ENCODE measurements at regions not wholly inside any gene's neighbourhood (a gene's known extent, or its start where the extent isn't known, plus 50 kb on each side); places are given as distances from the start of the nearest gene placed in this dataset.

- intact Hi-C loops (cut with DNase I; ENCODE audit: low total_unique reads), result no loop called here
- Histone ChIP-seq H3K4me1 (no peaks in the 10 kb centered on the region), H3K36me3 (no peaks in the 10 kb centered on the region), H3K27ac (no peak overlapping the region), H3K4me3 (no peak overlapping the region), H3K27me3 (no peaks in the 10 kb centered on the region), H3K9me3 (no peaks in the 10 kb centered on the region)
- TF ChIP-seq POLR2A (IDR thresholded peaks at IDR 0.05), result no peak
- no peak for TF ChIP-seq CTCF (IDR thresholded peaks at IDR 0.05)
- no peak for TF ChIP-seq EP300 (IDR thresholded peaks at IDR 0.05)
- no peak for TF ChIP-seq POLR2AphosphoS5 (IDR thresholded peaks at IDR 0.05)
- 78 to 94% (median 89%) methylated on average over 2 of the region's 2 CpGs for WGBS, 5 donors
- DNase-seq, result no peak
These were observed 260.3 kb upstream of the CDH10 start for GRCh38 chr5:24904981-24905517.

- Histone ChIP-seq H3K36me3 (no peaks in the 10 kb centered on the region), H3K4me3 (no peak overlapping the region), H3K27ac (no peak overlapping the region), H3K27me3 (no peaks in the 10 kb centered on the region), H3K4me1 (no peaks in the 10 kb centered on the region), H3K9me3 (no peaks in the 10 kb centered on the region)
- intact Hi-C loops (cut with DNase I; ENCODE audit: low total_unique reads), result no loop called here
- DNase-seq, result no peak
- TF ChIP-seq CTCF (IDR thresholded peaks at IDR 0.05) (no peak), POLR2AphosphoS5 (IDR thresholded peaks at IDR 0.05) (no peak)
- 72 to 87% (median 75%) methylated on average over 2 of the region's 2 CpGs for WGBS, 5 donors
These were observed 254.4 kb upstream of the CDH10 start for GRCh38 chr5:24899180-24899579.

GRCh38 chr5:24864244-24864643 lies 219.5 kb upstream of the CDH10 start:
- 83 to 92% (median 87%) methylated on average over 4 of the region's 4 CpGs for WGBS, 5 donors
- Histone ChIP-seq H3K9me3 (peaks cover 0 to 10% (median 5%) of the 10 kb centered on the region in 4 donors), H3K27me3 (no peaks in the 10 kb centered on the region), H3K36me3 (no peaks in the 10 kb centered on the region), H3K4me3 (no peak overlapping the region), H3K4me1 (no peaks in the 10 kb centered on the region), H3K27ac (no peak overlapping the region)
- DNase-seq, result no peak
- TF ChIP-seq POLR2A (IDR thresholded peaks at IDR 0.05), result no peak
- no peak for TF ChIP-seq EP300 (IDR thresholded peaks at IDR 0.05)
- TF ChIP-seq POLR2AphosphoS5 (IDR thresholded peaks at IDR 0.05), result no peak
- TF ChIP-seq CTCF (IDR thresholded peaks at IDR 0.05), result no peak
- intact Hi-C loops (cut with DNase I; ENCODE audit: low total_unique reads), result no loop called here

- no peak for DNase-seq
- Histone ChIP-seq H3K27ac (no peak overlapping the region), H3K36me3 (no peaks in the 10 kb centered on the region), H3K27me3 (no peaks in the 10 kb centered on the region), H3K4me1 (no peaks in the 10 kb centered on the region), H3K4me3 (no peak overlapping the region), H3K9me3 (peaks cover 0 to 14% (median 3%) of the 10 kb centered on the region in 4 donors)
- 44 to 64% (median 58%) methylated on average over 3 of the region's 3 CpGs for WGBS, 5 donors
- intact Hi-C loops (cut with DNase I; ENCODE audit: low total_unique reads), result no loop called here
- TF ChIP-seq POLR2A (IDR thresholded peaks at IDR 0.05) (no peak), EP300 (IDR thresholded peaks at IDR 0.05) (no peak), POLR2AphosphoS5 (IDR thresholded peaks at IDR 0.05) (no peak), CTCF (IDR thresholded peaks at IDR 0.05) (no peak)
These were observed 217.3 kb upstream of the CDH10 start for GRCh38 chr5:24862117-24862516.
